Transverse colon (tissue), 4 donors: ENCODE measurements at regions not wholly inside any gene's neighbourhood (a gene's known extent, or its start where the extent isn't known, plus 50 kb on each side); places are given as distances from the start of the nearest gene placed in this dataset.

Source experiments
- EP300 ChIP-seq: sonication (generic); formaldehyde crosslinking; IDR thresholded peaks from one replicate; pipeline ENCODE4 v1.6.1; 2017; ENCODE audit warnings: antibody characterized with exemption, low read depth
- POLR2A ChIP-seq: fragments of 450-650 bp; IDR thresholded peaks from one replicate; pipeline ENCODE4 v1.6.1; 2016; ENCODE audit warnings: antibody characterized with exemption, mild to moderate bottlenecking, moderate library complexity
- POLR2AphosphoS5 ChIP-seq, 3 donors: sonication (generic); formaldehyde crosslinking; IDR thresholded peaks; one replicate each; pipeline ENCODE4 v1.6.1; 2016; ENCODE audit warnings: antibody characterized with exemption in 3 of 3
- TF ChIP-seq, protein P1 (sequence below), 5 experiments: fragments of 200-600 bp in 3 of 5; fragments of 450-650 bp in 2 of 5; sonication (generic) in 3 of 5; IDR thresholded peaks; 1 replicate in 2 of 5; 2 replicates in 3 of 5; pipeline ENCODE4 v1.5.1; 2016 to 2017; ENCODE audit warnings: antibody characterized with exemption in 5 of 5, inconsistent platforms in 3 of 5, mild to moderate bottlenecking in 2 of 5, moderate library complexity in 1 of 5

- TF ChIP-seq, protein P1, sequence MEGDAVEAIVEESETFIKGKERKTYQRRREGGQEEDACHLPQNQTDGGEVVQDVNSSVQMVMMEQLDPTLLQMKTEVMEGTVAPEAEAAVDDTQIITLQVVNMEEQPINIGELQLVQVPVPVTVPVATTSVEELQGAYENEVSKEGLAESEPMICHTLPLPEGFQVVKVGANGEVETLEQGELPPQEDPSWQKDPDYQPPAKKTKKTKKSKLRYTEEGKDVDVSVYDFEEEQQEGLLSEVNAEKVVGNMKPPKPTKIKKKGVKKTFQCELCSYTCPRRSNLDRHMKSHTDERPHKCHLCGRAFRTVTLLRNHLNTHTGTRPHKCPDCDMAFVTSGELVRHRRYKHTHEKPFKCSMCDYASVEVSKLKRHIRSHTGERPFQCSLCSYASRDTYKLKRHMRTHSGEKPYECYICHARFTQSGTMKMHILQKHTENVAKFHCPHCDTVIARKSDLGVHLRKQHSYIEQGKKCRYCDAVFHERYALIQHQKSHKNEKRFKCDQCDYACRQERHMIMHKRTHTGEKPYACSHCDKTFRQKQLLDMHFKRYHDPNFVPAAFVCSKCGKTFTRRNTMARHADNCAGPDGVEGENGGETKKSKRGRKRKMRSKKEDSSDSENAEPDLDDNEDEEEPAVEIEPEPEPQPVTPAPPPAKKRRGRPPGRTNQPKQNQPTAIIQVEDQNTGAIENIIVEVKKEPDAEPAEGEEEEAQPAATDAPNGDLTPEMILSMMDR (IDR thresholded peaks at IDR 0.05): no peak
- TF ChIP-seq POLR2AphosphoS5 (IDR thresholded peaks at IDR 0.05) (no peak), EP300 (no peak), POLR2A (no peak)
These were observed 78.3 kb upstream of the LHX1 start for GRCh38 chr17:36859003-36859300.
